HG03175 (cell line): ENCODE measurements at regions not wholly inside any gene's neighbourhood (a gene's known extent, or its start where the extent isn't known, plus 50 kb on each side); places are given as distances from the start of the nearest gene placed in this dataset.
"Not testable (repeated sequence)": the region's sequence is repeated elsewhere in the genome, so short reads cannot be mapped to it uniquely, and the experiment has no call there.

Experiments
- ATAC-seq: cut with Tn5 transposase; IDR thresholded peaks from one replicate; pipeline ENCODE4 v1.9.1; 2021; ENCODE audit warnings: mild to moderate bottlenecking, moderate library complexity; ENCODE audit not compliant: unreplicated experiment

- no peak for ATAC-seq
Observed at GRCh38 chr3:159879598-159879997, 109.0 kb upstream of the IL12A start.

- ATAC-seq: no peak
Observed at GRCh38 chr3:159881208-159881607, 107.4 kb upstream of the IL12A start.

- ATAC-seq: no peak
Observed at GRCh38 chr3:159881828-159882309, 106.8 kb upstream of the IL12A start.

GRCh38 chr3:159882367-159882766, 106.3 kb upstream of the IL12A start:
- no peak for ATAC-seq

- ATAC-seq: no peak
Observed at GRCh38 chr3:159882790-159883779, 105.5 kb upstream of the IL12A start.

GRCh38 chr3:159884661-159885402, 103.8 kb upstream of the IL12A start:
- ATAC-seq: peak; percentile 59

- ATAC-seq: no peak
Observed at GRCh38 chr3:159886050-159886449, 102.6 kb upstream of the IL12A start.

- not testable (repeated sequence) for ATAC-seq
Observed at GRCh38 chr3:159886530-159886929, 102.1 kb upstream of the IL12A start.

GRCh38 chr3:159887168-159887567, 101.5 kb upstream of the IL12A start:
- no peak for ATAC-seq

- no peak for ATAC-seq
Observed at GRCh38 chr3:159887911-159888310, 100.7 kb upstream of the IL12A start.

GRCh38 chr3:159892171-159892795, 96.4 kb upstream of the IL12A start:
- no peak for ATAC-seq

GRCh38 chr3:159892801-159893200, 95.8 kb upstream of the IL12A start:
- ATAC-seq: no peak

- ATAC-seq: no peak
Observed at GRCh38 chr3:159894386-159894785, 94.2 kb upstream of the IL12A start.

GRCh38 chr3:159895430-159895829, 93.2 kb upstream of the IL12A start:
- ATAC-seq: no peak

- no peak for ATAC-seq
Observed at GRCh38 chr3:159896543-159896942, 92.1 kb upstream of the IL12A start.

- ATAC-seq: no peak
Observed at GRCh38 chr3:159897331-159898075, 91.1 kb upstream of the IL12A start.

GRCh38 chr3:159898147-159898546, 90.5 kb upstream of the IL12A start:
- no peak for ATAC-seq

GRCh38 chr3:159899166-159899565, 89.5 kb upstream of the IL12A start:
- ATAC-seq: no peak

- peak; percentile 73 for ATAC-seq
Observed at GRCh38 chr3:159902546-159903314, 85.9 kb upstream of the IL12A start.

- peak; percentile 44 for ATAC-seq
Observed at GRCh38 chr3:159904455-159904854, 84.2 kb upstream of the IL12A start.
